Natural killer cell (primary cell): ENCODE measurements at regions not wholly inside any gene's neighbourhood (a gene's known extent, or its start where the extent isn't known, plus 50 kb on each side); places are given as distances from the start of the nearest gene placed in this dataset.

Experiments
- ATAC-seq, 3 donors: fragments of 150-1000 bp in 2 of 3; fragments of 200-7000 bp in 1 of 3; cut with Tn5 transposase; 1 replicate in 1 of 3; 2 replicates in 2 of 3; pipeline ENCODE4 v1.10.0; 2021; ENCODE audit warnings: mild to moderate bottlenecking in 2 of 3, moderate library complexity in 2 of 3
- DNase-seq, 2 donors: peaks; one replicate each; pipeline versions ENCODE4 v3.0.0 to v3.0.0-alpha.2; 2013 to 2021; ENCODE audit warnings: mixed read lengths in 1 of 2
- H3K27ac ChIP-seq: one replicate; pipeline ENCODE4 v1.5.1; 2013; ENCODE audit warnings: mild to moderate bottlenecking, low read length
- H3K27me3 ChIP-seq: one replicate; pipeline ENCODE4 v1.6.1; 2013; ENCODE audit warnings: low read length; ENCODE audit not compliant: control insufficient read depth, insufficient read depth
- H3K36me3 ChIP-seq: one replicate; pipeline ENCODE4 v1.6.1; 2013; ENCODE audit warnings: low read length; ENCODE audit not compliant: control insufficient read depth, insufficient read depth
- H3K4me1 ChIP-seq: one replicate; pipeline ENCODE4 v1.6.1; 2013; ENCODE audit warnings: low read length; ENCODE audit not compliant: control insufficient read depth, insufficient read depth
- H3K4me3 ChIP-seq: one replicate; pipeline ENCODE4 v1.5.1; 2013; ENCODE audit warnings: low read length
- H3K9me3 ChIP-seq: one replicate; pipeline ENCODE4 v1.6.1; 2013; ENCODE audit warnings: low read length; ENCODE audit not compliant: control insufficient read depth, insufficient read depth
- H3K27ac Mint-ChIP-seq, 2 donors: one replicate each; pipeline ENCODE4 v1.8.0; 2022; ENCODE audit warnings: mild to moderate bottlenecking in 2 of 2, mixed read lengths in 2 of 2, moderate library complexity in 1 of 2
- H3K27me3 Mint-ChIP-seq, 2 donors: one replicate each; pipeline ENCODE4 v1.8.0; 2022; ENCODE audit warnings: low read depth in 2 of 2, mixed read lengths in 2 of 2
- H3K36me3 Mint-ChIP-seq: one replicate; pipeline ENCODE4 v1.8.0; 2022; ENCODE audit warnings: mixed read lengths
- H3K4me1 Mint-ChIP-seq, 2 donors: one replicate each; pipeline ENCODE4 v1.8.0; 2022; ENCODE audit warnings: mixed read lengths in 2 of 2
- H3K4me3 Mint-ChIP-seq: one replicate; pipeline ENCODE4 v1.8.0; 2022; ENCODE audit warnings: mild to moderate bottlenecking, moderate library complexity, mixed read lengths
- H3K9me3 Mint-ChIP-seq, 2 donors: one replicate each; pipeline ENCODE4 v1.8.0; 2022; ENCODE audit warnings: mixed read lengths in 2 of 2
- CTCF ChIP-seq: fragments of 200-600 bp; IDR thresholded peaks from one replicate; pipeline ENCODE4 v1.8.0; 2022; ENCODE audit warnings: antibody characterized with exemption
- WGBS: methylation state at CpG from one replicate; pipeline ENCODE4 v1.1.7; 2013; ENCODE audit warnings: missing lambda C conversion rate; ENCODE audit not compliant: insufficient coverage; 5-methylcytosine and 5-hydroxymethylcytosine counted together
- intact Hi-C: fragments of 100-400 bp; cut with micrococcal nuclease; formaldehyde crosslinking; loops from one replicate; pipeline ENCODE4 v1.14.2; 2022

- Mint-ChIP-seq H3K4me1 (no peaks in the 10 kb centered on the region), H3K27ac (no peak overlapping the region), H3K9me3 (peaks cover 0 to 3% of the 10 kb centered on the region in 2 donors), H3K4me3 (no peak overlapping the region), H3K27me3 (peaks cover 21 to 27% of the 10 kb centered on the region in 2 donors), H3K36me3 (no peaks in the 10 kb centered on the region)
- intact Hi-C loops, result no loop called here
- H3K27ac ChIP-seq, result no peak overlapping the region
- ATAC-seq (no peak), DNase-seq (no peak)
- no peaks in the 10 kb centered on the region for H3K9me3 ChIP-seq
- H3K27me3 ChIP-seq, result no peaks in the 10 kb centered on the region
- H3K4me1 ChIP-seq, result no peaks in the 10 kb centered on the region
- no peaks in the 10 kb centered on the region for H3K36me3 ChIP-seq
- no peak overlapping the region for H3K4me3 ChIP-seq
- no CpG with 5 or more reads among the region's 1 CpG for WGBS
- TF ChIP-seq CTCF, result no peak
These were observed 56.9 kb upstream of the JAG1 start for GRCh38 chr20:10730629-10731183.

DNA sequence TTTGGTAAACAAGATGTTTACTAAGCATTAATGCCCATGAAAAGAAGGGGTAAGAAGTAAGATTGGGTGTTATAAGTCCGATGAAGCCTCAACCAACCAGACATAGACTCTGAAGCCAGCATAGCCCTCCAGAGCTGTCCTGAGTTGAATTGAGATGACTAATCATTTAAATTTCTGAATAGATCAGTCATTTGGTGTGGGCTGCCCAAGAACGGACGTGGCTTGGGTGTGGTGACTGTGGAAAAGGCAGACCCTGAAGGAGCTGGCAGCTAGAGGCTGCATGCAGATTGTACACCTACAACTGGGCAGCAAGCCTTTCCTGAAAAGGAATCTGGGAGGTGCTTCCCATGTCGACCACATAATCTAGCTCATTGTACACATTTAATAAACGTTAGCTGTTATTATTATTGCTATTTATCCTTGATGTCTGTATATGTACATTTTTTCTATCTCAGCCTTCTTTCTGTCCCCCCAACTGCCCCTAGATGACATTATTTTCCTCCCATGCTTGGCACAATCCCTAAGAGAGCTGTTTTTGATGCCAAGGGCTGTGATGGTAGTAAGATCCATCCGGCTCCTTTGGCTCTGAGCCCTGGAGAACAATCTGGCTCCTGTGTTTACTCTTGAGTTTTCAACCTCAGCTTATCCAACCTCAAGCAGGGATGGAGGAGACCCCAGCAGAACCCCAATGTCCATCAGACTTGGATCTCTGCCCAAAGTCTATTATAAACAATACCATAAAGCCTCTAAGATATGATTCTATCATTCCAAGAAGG, 57.6 kb upstream of the JAG1 start:
- intact Hi-C loops, result no loop called here
- Mint-ChIP-seq H3K4me1 (no peaks in the 10 kb centered on the region), H3K36me3 (no peaks in the 10 kb centered on the region), H3K27me3 (peaks cover 19 to 21% of the 10 kb centered on the region in 2 donors), H3K9me3 (no peaks in the 10 kb centered on the region), H3K27ac (no peak overlapping the region), H3K4me3 (no peak overlapping the region)
- no peaks in the 10 kb centered on the region for H3K27me3 ChIP-seq
- no peak overlapping the region for H3K4me3 ChIP-seq
- WGBS, result 83% methylated on average over 3 of the region's 6 CpGs
- H3K36me3 ChIP-seq, result no peaks in the 10 kb centered on the region
- DNase-seq, result no peak
- no peaks in the 10 kb centered on the region for H3K9me3 ChIP-seq
- no peaks in the 10 kb centered on the region for H3K4me1 ChIP-seq
- H3K27ac ChIP-seq, result no peak overlapping the region
- TF ChIP-seq CTCF, result no peak
- no peak for ATAC-seq

DNA sequence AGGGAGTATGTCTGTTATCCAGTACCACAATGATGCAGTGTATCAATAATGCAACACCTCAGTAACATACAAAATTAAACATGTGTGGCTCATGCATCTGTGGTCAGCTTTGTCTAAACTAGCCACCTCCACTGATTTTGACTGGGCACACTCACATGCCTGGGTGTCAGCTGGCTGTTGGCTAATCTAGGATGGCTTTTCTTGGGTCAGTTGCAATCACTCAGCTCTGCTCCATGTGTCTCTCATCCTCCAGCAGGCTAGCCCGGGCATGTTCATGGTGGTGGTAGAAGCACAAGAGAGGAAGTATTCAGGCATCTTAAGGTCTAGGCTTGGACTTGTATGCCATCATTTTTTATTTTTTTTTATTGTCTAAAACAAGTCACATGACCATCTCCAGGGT, 59.3 kb upstream of the JAG1 start:
- Histone ChIP-seq H3K4me3 (no peak overlapping the region), H3K9me3 (no peaks in the 10 kb centered on the region), H3K27me3 (no peaks in the 10 kb centered on the region), H3K4me1 (no peaks in the 10 kb centered on the region), H3K36me3 (no peaks in the 10 kb centered on the region), H3K27ac (no peak overlapping the region)
- TF ChIP-seq CTCF, result no peak
- Mint-ChIP-seq H3K9me3 (no peaks in the 10 kb centered on the region), H3K27ac (no peak overlapping the region), H3K27me3 (peaks cover 8 to 11% of the 10 kb centered on the region in 2 donors), H3K4me1 (no peaks in the 10 kb centered on the region), H3K36me3 (no peaks in the 10 kb centered on the region), H3K4me3 (no peak overlapping the region)
- 100% methylated on average over 1 of the region's 1 CpG for WGBS
- intact Hi-C loops, result no loop called here
- DNase-seq, result no peak
- ATAC-seq, result no peak
